ENCODE measurements at regions not wholly inside any gene's neighbourhood (a gene's known extent, or its start where the extent isn't known, plus 50 kb on each side); places are given as distances from the start of the nearest gene placed in this dataset.

GRCh38 chr9:38153152-38153909 is 84.3 kb upstream of the SHB start:
- TF ChIP-seq USF2 (IDR thresholded peaks at IDR 0.05; ENCODE audit: low read length) = no peak
- no peak for TF ChIP-seq SIRT6 (IDR thresholded peaks at IDR 0.05; ENCODE audit: low read length)
- TF ChIP-seq CTCF (IDR thresholded peaks at IDR 0.05; ENCODE audit: control extremely low read depth in 1 of 3, insufficient read depth in 1 of 3, low read depth in 1 of 3, low read length in 3 of 3) = no peak
- TF ChIP-seq EZH2 (IDR thresholded peaks at IDR 0.05; ENCODE audit: low read depth, low read length, severe bottlenecking) = no peak
- no peak for TF ChIP-seq RBBP5 (IDR thresholded peaks at IDR 0.05; ENCODE audit: borderline replicate concordance, low read depth, low read length)
- no peak for TF ChIP-seq POLR2A (IDR thresholded peaks at IDR 0.05; ENCODE audit: control extremely low read depth in 1 of 2, low read depth in 2 of 2, low read length in 2 of 2)
- TF ChIP-seq BCL11A (IDR thresholded peaks at IDR 0.05; ENCODE audit: low read depth in 2 of 2, low read length in 2 of 2) = no peak
- TF ChIP-seq POLR2AphosphoS5 (IDR thresholded peaks at IDR 0.05; ENCODE audit: low read depth, low read length) = no peak
- TF ChIP-seq YY1 (IDR thresholded peaks at IDR 0.05; ENCODE audit: low read depth, low read length) = no peak
- no peak for TF ChIP-seq SP1 (IDR thresholded peaks at IDR 0.05; ENCODE audit: low read depth, low read length)
- TF ChIP-seq ZNF274 (IDR thresholded peaks at IDR 0.05; ENCODE audit: borderline replicate concordance, extremely low read depth, low read length) = no peak
- no peak for TF ChIP-seq ATF2 (IDR thresholded peaks at IDR 0.05; ENCODE audit: low read length)
- TF ChIP-seq SRF (IDR thresholded peaks at IDR 0.05; ENCODE audit: low read depth, low read length) = no peak

All from H1 (cell line).